ENCODE measurements at regions not wholly inside any gene's neighbourhood (a gene's known extent, or its start where the extent isn't known, plus 50 kb on each side); places are given as distances from the start of the nearest gene placed in this dataset.

- Histone ChIP-seq H3K9me3 (ENCODE audit: control insufficient read depth in 1 of 2, insufficient read depth in 1 of 2, low read depth in 1 of 2, low read length in 2 of 2) (no peaks in the 10 kb centered on the region), H3K4me2 (ENCODE audit: low read length) (no peak overlapping the region), H3K27me3 (ENCODE audit: insufficient read depth, low read length) (no peaks in the 10 kb centered on the region), H3K4me1 (ENCODE audit: control insufficient read depth in 1 of 2, insufficient read depth in 2 of 2, low read length in 2 of 2) (no peaks in the 10 kb centered on the region), H3K79me2 (ENCODE audit: insufficient read depth, low read length) (no peaks in the 10 kb centered on the region), H2AFZ (ENCODE audit: low read depth, low read length, poor library complexity, severe bottlenecking) (no peak overlapping the region), H3K9ac (ENCODE audit: low read length) (no peak overlapping the region), H3K27ac (ENCODE audit: low read depth, low read length) (no peak overlapping the region), H4K20me1 (ENCODE audit: insufficient read depth) (no peaks in the 10 kb centered on the region), H3K4me3 (replicated peaks in 1 of 2; ENCODE audit: low read depth in 1 of 2, low read length in 2 of 2) (no peak overlapping the region), H3K36me3 (ENCODE audit: control insufficient read depth in 1 of 2, insufficient read depth in 2 of 2, low read length in 2 of 2) (no peaks in the 10 kb centered on the region), H3K9me2 (ENCODE audit: insufficient read depth) (no peaks in the 10 kb centered on the region)
- ATAC-seq (no peak), DNase-seq (ENCODE audit: low read depth, low spot score) (no peak)
- POLR2A ChIA-PET = no interaction called here
- intact Hi-C loops (cut with micrococcal nuclease) = no loop called here
- TF ChIP-seq JUND (IDR thresholded peaks at IDR 0.05) (no peak), ATF3 (IDR thresholded peaks at IDR 0.05) (no peak)
- RAD21 ChIA-PET (ENCODE audit: low non-redundant PET in 1 of 2, low total read pairs in 2 of 2, uncharacterized antibody in 2 of 2, unreplicated experiment in 2 of 2) = no interaction called here
- BruUV-seq (replicated peaks) = no TSS peak
- CTCF ChIA-PET = no interaction called here
These were observed 784.8 kb downstream of the KCNA4 start for GRCh38 chr11:29231991-29232390.

DNA sequence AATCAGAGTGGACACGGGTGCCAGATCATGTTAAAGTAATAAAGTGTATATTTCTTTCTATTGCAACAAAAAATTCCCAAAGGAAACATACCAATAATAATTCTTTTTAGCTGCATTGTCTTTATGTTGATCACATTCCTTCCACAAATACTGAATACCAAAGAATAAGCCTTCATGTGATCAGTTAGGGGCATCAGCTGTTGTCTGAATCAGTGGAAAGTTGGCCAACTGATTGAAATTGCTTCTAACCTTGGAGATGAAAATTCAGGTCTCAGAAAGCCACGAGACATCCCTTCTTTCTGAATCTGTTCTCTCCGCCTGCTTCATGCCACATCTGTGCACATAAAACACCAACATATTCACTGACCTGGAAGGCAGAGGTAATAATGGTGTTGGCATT is 785.2 kb downstream of the KCNA4 start:
- no peaks in the 10 kb centered on the region for H3K36me3 ChIP-seq (ENCODE audit: control insufficient read depth in 1 of 2, insufficient read depth in 2 of 2, low read length in 2 of 2)
- ATAC-seq (no peak), DNase-seq (ENCODE audit: low read depth, low spot score) (no peak)
- H3K9ac ChIP-seq (ENCODE audit: low read length) = no peak overlapping the region
- ChIA-PET CTCF (no interaction called here), RAD21 (ENCODE audit: low non-redundant PET in 1 of 2, low total read pairs in 2 of 2, uncharacterized antibody in 2 of 2, unreplicated experiment in 2 of 2) (no interaction called here), POLR2A (no interaction called here)
- no peak overlapping the region for H3K27ac ChIP-seq (ENCODE audit: low read depth, low read length)
- intact Hi-C loops (cut with micrococcal nuclease) = no loop called here
- no peaks in the 10 kb centered on the region for H4K20me1 ChIP-seq (ENCODE audit: insufficient read depth)
- H3K4me3 ChIP-seq (replicated peaks in 1 of 2; ENCODE audit: low read depth in 1 of 2, low read length in 2 of 2) = no peak overlapping the region
- no TSS peak for BruUV-seq (replicated peaks)
- H3K9me2 ChIP-seq (ENCODE audit: insufficient read depth) = no peaks in the 10 kb centered on the region
- no peak overlapping the region for H3K4me2 ChIP-seq (ENCODE audit: low read length)
- H3K79me2 ChIP-seq (ENCODE audit: insufficient read depth, low read length) = no peaks in the 10 kb centered on the region
- no peaks in the 10 kb centered on the region for H3K4me1 ChIP-seq (ENCODE audit: control insufficient read depth in 1 of 2, insufficient read depth in 2 of 2, low read length in 2 of 2)
- no peaks in the 10 kb centered on the region for H3K9me3 ChIP-seq (ENCODE audit: control insufficient read depth in 1 of 2, insufficient read depth in 1 of 2, low read depth in 1 of 2, low read length in 2 of 2)
- no peaks in the 10 kb centered on the region for H3K27me3 ChIP-seq (ENCODE audit: insufficient read depth, low read length)
- H2AFZ ChIP-seq (ENCODE audit: low read depth, low read length, poor library complexity, severe bottlenecking) = no peak overlapping the region
- TF ChIP-seq CEBPB (IDR thresholded peaks at IDR 0.05; ENCODE audit: low read depth) = no peak
- TF ChIP-seq YY1 (IDR thresholded peaks at IDR 0.05; ENCODE audit: extremely low read depth, insufficient replicate concordance, low read depth, low read length) = no peak
- no peak for TF ChIP-seq CBX3 (IDR thresholded peaks at IDR 0.05; ENCODE audit: low read depth)
- TF ChIP-seq JUND (IDR thresholded peaks at IDR 0.05) = no peak
- no peak for TF ChIP-seq POLR2AphosphoS5 (IDR thresholded peaks at IDR 0.05; ENCODE audit: low read depth, low read length)
- no peak for TF ChIP-seq SRF (IDR thresholded peaks at IDR 0.05; ENCODE audit: low read depth)
- no peak for TF ChIP-seq ZFX (IDR thresholded peaks at IDR 0.05)
- no peak for TF ChIP-seq EZH2phosphoT487 (IDR thresholded peaks at IDR 0.05; ENCODE audit: borderline replicate concordance)
- no peak for TF ChIP-seq TCF7L2 (IDR thresholded peaks at IDR 0.05; ENCODE audit: borderline replicate concordance, extremely low read depth, insufficient read depth, insufficient read length)
- no peak for TF ChIP-seq RAD21 (IDR thresholded peaks at IDR 0.05; ENCODE audit: low read depth)
- no peak for TF ChIP-seq ZNF274 (IDR thresholded peaks at IDR 0.05; ENCODE audit: low read depth, low read length)
- TF ChIP-seq ELF1 (IDR thresholded peaks at IDR 0.05; ENCODE audit: borderline replicate concordance, low read depth) = no peak
- TF ChIP-seq, protein P1, sequence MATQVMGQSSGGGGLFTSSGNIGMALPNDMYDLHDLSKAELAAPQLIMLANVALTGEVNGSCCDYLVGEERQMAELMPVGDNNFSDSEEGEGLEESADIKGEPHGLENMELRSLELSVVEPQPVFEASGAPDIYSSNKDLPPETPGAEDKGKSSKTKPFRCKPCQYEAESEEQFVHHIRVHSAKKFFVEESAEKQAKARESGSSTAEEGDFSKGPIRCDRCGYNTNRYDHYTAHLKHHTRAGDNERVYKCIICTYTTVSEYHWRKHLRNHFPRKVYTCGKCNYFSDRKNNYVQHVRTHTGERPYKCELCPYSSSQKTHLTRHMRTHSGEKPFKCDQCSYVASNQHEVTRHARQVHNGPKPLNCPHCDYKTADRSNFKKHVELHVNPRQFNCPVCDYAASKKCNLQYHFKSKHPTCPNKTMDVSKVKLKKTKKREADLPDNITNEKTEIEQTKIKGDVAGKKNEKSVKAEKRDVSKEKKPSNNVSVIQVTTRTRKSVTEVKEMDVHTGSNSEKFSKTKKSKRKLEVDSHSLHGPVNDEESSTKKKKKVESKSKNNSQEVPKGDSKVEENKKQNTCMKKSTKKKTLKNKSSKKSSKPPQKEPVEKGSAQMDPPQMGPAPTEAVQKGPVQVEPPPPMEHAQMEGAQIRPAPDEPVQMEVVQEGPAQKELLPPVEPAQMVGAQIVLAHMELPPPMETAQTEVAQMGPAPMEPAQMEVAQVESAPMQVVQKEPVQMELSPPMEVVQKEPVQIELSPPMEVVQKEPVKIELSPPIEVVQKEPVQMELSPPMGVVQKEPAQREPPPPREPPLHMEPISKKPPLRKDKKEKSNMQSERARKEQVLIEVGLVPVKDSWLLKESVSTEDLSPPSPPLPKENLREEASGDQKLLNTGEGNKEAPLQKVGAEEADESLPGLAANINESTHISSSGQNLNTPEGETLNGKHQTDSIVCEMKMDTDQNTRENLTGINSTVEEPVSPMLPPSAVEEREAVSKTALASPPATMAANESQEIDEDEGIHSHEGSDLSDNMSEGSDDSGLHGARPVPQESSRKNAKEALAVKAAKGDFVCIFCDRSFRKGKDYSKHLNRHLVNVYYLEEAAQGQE (IDR thresholded peaks at IDR 0.05; ENCODE audit: low read depth) = no peak
- no peak for TF ChIP-seq EGR1 (IDR thresholded peaks at IDR 0.05; ENCODE audit: low read depth)
- no peak for TF ChIP-seq EZH2 (IDR thresholded peaks at IDR 0.05)
- no peak for TF ChIP-seq MAX (IDR thresholded peaks at IDR 0.05)
